Liver (tissue), 8 donors: ENCODE measurements at regions not wholly inside any gene's neighbourhood (a gene's known extent, or its start where the extent isn't known, plus 50 kb on each side); places are given as distances from the start of the nearest gene placed in this dataset.

Source experiments
- DNase-seq: peaks from one replicate; pipeline ENCODE4 v3.0.0-alpha.2; 2017; ENCODE audit warnings: low spot score
- H3K27ac ChIP-seq, 2 donors: one replicate each; pipeline ENCODE4 v1.7.0; 2013; ENCODE audit warnings: inconsistent platforms in 2 of 2, low read length in 2 of 2, control low read depth in 1 of 2, low read depth in 1 of 2, mild to moderate bottlenecking in 1 of 2
- H3K27me3 ChIP-seq, 4 donors: one replicate each; pipeline versions ENCODE4 v1.6.1 to v1.7.0; 2013; ENCODE audit warnings: low read length in 3 of 4, inconsistent platforms in 1 of 4, mild to moderate bottlenecking in 1 of 4, moderate library complexity in 1 of 4; ENCODE audit not compliant: control insufficient read depth in 4 of 4, insufficient read depth in 4 of 4
- H3K36me3 ChIP-seq, 4 donors: one replicate each; pipeline versions ENCODE4 v1.6.1 to v1.7.0; 2013; ENCODE audit warnings: low read length in 3 of 4, mild to moderate bottlenecking in 3 of 4, low read depth in 1 of 4, moderate library complexity in 1 of 4; ENCODE audit not compliant: control insufficient read depth in 4 of 4, insufficient read depth in 3 of 4
- H3K4me1 ChIP-seq, 4 donors: one replicate each; pipeline versions ENCODE4 v1.6.1 to v1.7.0; 2013; ENCODE audit warnings: low read length in 3 of 4, mild to moderate bottlenecking in 3 of 4, moderate library complexity in 1 of 4; ENCODE audit not compliant: control insufficient read depth in 4 of 4, insufficient read depth in 4 of 4
- H3K4me3 ChIP-seq, 3 donors: one replicate each; pipeline versions ENCODE4 v1.6.1 to v1.7.0; 2013; ENCODE audit warnings: low read length in 3 of 3, control low read depth in 1 of 3, low read depth in 1 of 3, mild to moderate bottlenecking in 1 of 3
- H3K9ac ChIP-seq, 2 donors: one replicate each; pipeline ENCODE4 v1.7.0; 2013; ENCODE audit warnings: low read length in 2 of 2, mild to moderate bottlenecking in 2 of 2, moderate library complexity in 2 of 2, control low read depth in 1 of 2, low read depth in 1 of 2
- H3K9me3 ChIP-seq, 4 donors: one replicate each; pipeline versions ENCODE4 v1.6.1 to v1.7.0; 2013; ENCODE audit warnings: low read length in 3 of 4; ENCODE audit not compliant: control insufficient read depth in 4 of 4
- ATF3 ChIP-seq: IDR thresholded peaks from 2 replicates; pipeline ENCODE4 v1.6.1; 2016; ENCODE audit warnings: antibody characterized with exemption
- CTCF ChIP-seq: fragments of 150-350 bp; IDR thresholded peaks from 2 replicates; pipeline ENCODE4 v1.5.1; 2017; ENCODE audit warnings: improper control_type of control experiment, low read depth, low read length; ENCODE audit not compliant: missing input control
- EGR1 ChIP-seq, 2 donors: IDR thresholded peaks; 2 replicates each; pipeline ENCODE4 v1.6.1; 2016 to 2018; ENCODE audit warnings: antibody characterized with exemption in 2 of 2, low read depth in 2 of 2
- GABPA ChIP-seq, 2 donors: IDR thresholded peaks in 1 of 2; conservative IDR thresholded peaks in 1 of 2; 2 replicates each; pipeline ENCODE4 v1.6.1; 2016; ENCODE audit warnings: antibody characterized with exemption in 2 of 2, mild to moderate bottlenecking in 1 of 2, moderate library complexity in 1 of 2
- HNF4A ChIP-seq, 2 donors: conservative IDR thresholded peaks; 2 replicates each; pipeline ENCODE4 v1.6.1; 2016; ENCODE audit warnings: antibody characterized with exemption in 2 of 2, mild to moderate bottlenecking in 2 of 2
- HNF4G ChIP-seq: IDR thresholded peaks from 2 replicates; pipeline ENCODE4 v1.6.1; 2016; ENCODE audit warnings: antibody characterized with exemption
- JUND ChIP-seq, 2 donors: IDR thresholded peaks; 2 replicates each; pipeline ENCODE4 v1.6.1; 2016; ENCODE audit warnings: antibody characterized with exemption in 2 of 2
- MAX ChIP-seq: IDR thresholded peaks from 2 replicates; pipeline ENCODE4 v1.6.1; 2016; ENCODE audit warnings: antibody characterized with exemption
- NR2F2 ChIP-seq: IDR thresholded peaks from 2 replicates; pipeline ENCODE4 v1.6.1; 2016; ENCODE audit warnings: antibody characterized with exemption
- REST ChIP-seq: IDR thresholded peaks from 2 replicates; pipeline ENCODE4 v1.6.1; 2016; ENCODE audit warnings: antibody characterized with exemption, mild to moderate bottlenecking
- RXRA ChIP-seq, 2 donors: IDR thresholded peaks; 2 replicates each; pipeline ENCODE4 v1.6.1; 2017 to 2018; ENCODE audit warnings: antibody characterized with exemption in 2 of 2, mild to moderate bottlenecking in 1 of 2
- SP1 ChIP-seq: IDR thresholded peaks from 2 replicates; pipeline ENCODE4 v1.6.1; 2018; ENCODE audit warnings: antibody characterized with exemption, mild to moderate bottlenecking
- TAF1 ChIP-seq: conservative IDR thresholded peaks from 2 replicates; pipeline ENCODE4 v1.6.1; 2016; ENCODE audit warnings: antibody characterized with exemption, mild to moderate bottlenecking
- YY1 ChIP-seq: IDR thresholded peaks from 2 replicates; pipeline ENCODE4 v1.6.1; 2016; ENCODE audit warnings: antibody characterized with exemption, mild to moderate bottlenecking
- ZBTB33 ChIP-seq: IDR thresholded peaks from 2 replicates; pipeline ENCODE4 v1.6.1; 2016; ENCODE audit warnings: antibody characterized with exemption
- WGBS: extraction: QIAGEN DNeasy Blood & Tissue Kit; methylation state at CpG from one replicate; pipeline ENCODE4 v1.1.7; 2013; 5-methylcytosine and 5-hydroxymethylcytosine counted together
- donor health status: healthy.
- donor health status: healthy.
- donor health status: healthy.
- donor health status: healthy.
- donor health status: healthy.

GRCh38 chr5:143524338-143524945 is 121.0 kb upstream of the NR3C1 start (continued):
- TF ChIP-seq CTCF, result no peak
- TF ChIP-seq NR2F2, result no peak
- no peak for TF ChIP-seq SP1
- TF ChIP-seq HNF4G, result no peak
- no peak for TF ChIP-seq MAX
- TF ChIP-seq JUND (IDR thresholded peaks at IDR 0.05), result no peak
- TF ChIP-seq GABPA (IDR thresholded peaks at IDR 0.05 in 1 of 2, conservative IDR thresholded peaks at IDR 0.05 in 1 of 2), result no peak

GRCh38 chr5:143521846-143522400 is 118.4 kb upstream of the NR3C1 start:
- Histone ChIP-seq H3K9me3 (no peaks in the 10 kb centered on the region), H3K36me3 (no peaks in the 10 kb centered on the region), H3K4me3 (no peak overlapping the region), H3K27me3 (no peaks in the 10 kb centered on the region), H3K9ac (no peak overlapping the region), H3K4me1 (peaks cover 0 to 2% (median 0%) of the 10 kb centered on the region in 4 donors), H3K27ac (no peak overlapping the region)
- 95% methylated on average over 4 of the region's 4 CpGs for WGBS
- no peak for TF ChIP-seq MAX
- TF ChIP-seq RXRA (IDR thresholded peaks at IDR 0.05), result no peak
- TF ChIP-seq GABPA (IDR thresholded peaks at IDR 0.05 in 1 of 2, conservative IDR thresholded peaks at IDR 0.05 in 1 of 2), result no peak
- TF ChIP-seq JUND (IDR thresholded peaks at IDR 0.05), result no peak
- no peak for TF ChIP-seq ZBTB33
- no peak for TF ChIP-seq TAF1
- TF ChIP-seq HNF4A (conservative IDR thresholded peaks at IDR 0.05), result no peak
- TF ChIP-seq EGR1 (IDR thresholded peaks at IDR 0.05; ENCODE audit: low read depth in 2 of 2), result no peak
- no peak for TF ChIP-seq NR2F2
- no peak for TF ChIP-seq REST
- no peak for TF ChIP-seq SP1
- TF ChIP-seq YY1, result no peak
- no peak for TF ChIP-seq ATF3
- no peak for DNase-seq
